HepG2 (cell line): ENCODE measurements at regions not wholly inside any gene's neighbourhood (a gene's known extent, or its start where the extent isn't known, plus 50 kb on each side); places are given as distances from the start of the nearest gene placed in this dataset.

Experiments used
- ATAC-seq: fragments of 200-7000 bp; cut with Tn5 transposase; 3 replicates; pipeline ENCODE4 v1.9.1; 2020; ENCODE audit warnings: mild to moderate bottlenecking, moderate library complexity
- BruUV-seq: library from RNA; stranded (reverse); fragments of 400-500 nt; replicated peaks from 2 replicates; lab custom pipeline; 2021; lab: Mats Ljungman, UMichigan
- CTCF ChIA-PET: fragments of 300-600 bp; formaldehyde crosslinking; extraction: SDS; loops from one replicate; lab custom pipeline; 2021; ENCODE audit warnings: low total read pairs, inconsistent platforms, low intra/inter-chr PET ratio; lab: Yijun Ruan, JAX
- POLR2A ChIA-PET: fragments of 350-600 bp; sonication (Branson Sonifier 250); formaldehyde crosslinking; loops from one replicate; lab custom pipeline; 2020; ENCODE audit warnings: antibody characterized with exemption, inconsistent platforms; lab: Yijun Ruan, JAX
- DNase-seq: peaks from one replicate; pipeline ENCODE4 v3.0.0-alpha.2; 2015; ENCODE audit warnings: low spot score
- FAIRE-seq: peaks from 3 replicates; lab custom pipeline; 2011; peaks lifted over from hg19 to GRCh38; lab: Jason Lieb, UNC
- H2AFZ ChIP-seq: one replicate; pipeline ENCODE4 v1.6.1; 2011; ENCODE audit warnings: low read length, inconsistent platforms
- H3K27ac ChIP-seq: fragments of 300-600 bp; 3 replicates; pipeline ENCODE4 v1.8.0; 2011; ENCODE audit warnings: mixed run types, mild to moderate bottlenecking, mixed read lengths, low read length, inconsistent platforms; ENCODE audit not compliant: insufficient read depth; ENCODE audit errors: extremely low read length
- H3K27me3 ChIP-seq, 2 experiments: fragments of 200-600 bp in 1 of 2; 2 replicates in 1 of 2; 3 replicates in 1 of 2; pipeline versions ENCODE4 v1.6.0 to v1.8.0; 2011; ENCODE audit warnings: low read length in 2 of 2, mild to moderate bottlenecking in 2 of 2, moderate library complexity in 2 of 2, inconsistent platforms in 1 of 2; ENCODE audit not compliant: insufficient read depth in 2 of 2, control insufficient read depth in 1 of 2
- H3K36me3 ChIP-seq, 2 experiments: fragments of 200-600 bp in 1 of 2; replicated peaks in 1 of 2; 2 replicates in 1 of 2; 3 replicates in 1 of 2; pipeline versions ENCODE4 v1.5.1 to v1.8.0; 2011; ENCODE audit warnings: low read length in 2 of 2, inconsistent platforms in 1 of 2; ENCODE audit not compliant: insufficient read depth in 2 of 2, control insufficient read depth in 1 of 2
- H3K4me1 ChIP-seq: 2 replicates; pipeline ENCODE4 v1.5.1; 2012; ENCODE audit warnings: low read length, inconsistent platforms; ENCODE audit not compliant: insufficient read depth
- H3K4me2 ChIP-seq: 2 replicates; pipeline ENCODE4 v1.6.0; 2011; ENCODE audit warnings: low read depth, low read length, inconsistent platforms
- H3K4me3 ChIP-seq, 3 experiments: fragments of 200-600 bp in 1 of 3; sonication (generic), shearing (Covaris generic) in 1 of 3; replicated peaks in 1 of 3; 2 replicates each; pipeline ENCODE4 v1.5.1; 2011 to 2016; ENCODE audit warnings: low read length in 3 of 3, inconsistent platforms in 2 of 3, low read depth in 2 of 3, mild to moderate bottlenecking in 2 of 3, control low read depth in 1 of 3, mixed read lengths in 1 of 3; ENCODE audit not compliant: insufficient read depth in 1 of 3
- H3K79me2 ChIP-seq: one replicate; pipeline ENCODE4 v1.6.1; 2011; ENCODE audit warnings: low read length, inconsistent platforms; ENCODE audit not compliant: insufficient read depth
- H3K9ac ChIP-seq: 2 replicates; pipeline ENCODE4 v1.6.0; 2011; ENCODE audit warnings: mild to moderate bottlenecking, low read depth, low read length, inconsistent platforms; ENCODE audit not compliant: insufficient read depth
- H3K9me3 ChIP-seq: 2 replicates; pipeline ENCODE4 v1.5.1; 2012; ENCODE audit warnings: mild to moderate bottlenecking, low read length
- H4K20me1 ChIP-seq: 2 replicates; pipeline ENCODE4 v1.6.0; 2011; ENCODE audit warnings: inconsistent platforms, mild to moderate bottlenecking, low read length, moderate library complexity; ENCODE audit not compliant: insufficient read depth
- BORCS8-MEF2B ChIP-seq: sonication (generic); formaldehyde crosslinking; IDR thresholded peaks from 2 replicates; pipeline ENCODE4 v1.8.0; 2022; ENCODE audit warnings: mild to moderate bottlenecking, missing genetic modification reagents
- E2F1 ChIP-seq: sonication (generic); formaldehyde crosslinking; IDR thresholded peaks from 2 replicates; pipeline ENCODE4 v1.5.0; 2020; ENCODE audit warnings: missing genetic modification reagents
- FOXA1 ChIP-seq, 2 experiments: fragments of 450-650 bp in 1 of 2; sonication (generic) in 1 of 2; formaldehyde crosslinking in 1 of 2; IDR thresholded peaks; 2 replicates each; pipeline versions ENCODE4 v1.4.0 to v1.6.1; 2016 to 2020; ENCODE audit warnings: missing genetic modification reagents in 1 of 2
- IKZF4 ChIP-seq: sonication (generic); formaldehyde crosslinking; IDR thresholded peaks from 2 replicates; pipeline ENCODE4 v1.5.1; 2020; ENCODE audit warnings: borderline replicate concordance, mild to moderate bottlenecking, low read depth, missing genetic modification reagents; ENCODE audit errors: not compliant biosample characterization
- IRF1 ChIP-seq: sonication (generic); formaldehyde crosslinking; IDR thresholded peaks from 2 replicates; pipeline ENCODE4 v1.4.0; 2020; ENCODE audit warnings: low read depth, mild to moderate bottlenecking, missing genetic modification reagents
- KLF15 ChIP-seq: sonication (generic); formaldehyde crosslinking; IDR thresholded peaks from 2 replicates; pipeline ENCODE4 v1.8.1; 2023; ENCODE audit warnings: borderline replicate concordance, mild to moderate bottlenecking, inconsistent platforms, missing genetic modification reagents, mixed read lengths
- MAX ChIP-seq: IDR thresholded peaks from 2 replicates; pipeline ENCODE4 v1.6.1; 2012; ENCODE audit warnings: inconsistent platforms
- NR2F1 ChIP-seq, 2 experiments: fragments of 450-650 bp in 1 of 2; formaldehyde crosslinking in 1 of 2; IDR thresholded peaks; 2 replicates each; pipeline versions ENCODE4 v1.5.0 to v1.6.1; 2016 to 2020; ENCODE audit warnings: mild to moderate bottlenecking in 1 of 2, missing compliant biosample characterization in 1 of 2, missing genetic modification reagents in 1 of 2, moderate library complexity in 1 of 2
- PHB2 ChIP-seq: fragments of 450-650 bp; IDR thresholded peaks from 2 replicates; pipeline ENCODE4 v1.6.1; 2018; ENCODE audit not compliant: partially characterized antibody
- TRIM24 ChIP-seq: sonication (generic); formaldehyde crosslinking; IDR thresholded peaks from 2 replicates; pipeline ENCODE4 v1.8.0; 2022; ENCODE audit warnings: mild to moderate bottlenecking, missing genetic modification reagents
- ZNF335 ChIP-seq: sonication (generic); formaldehyde crosslinking; IDR thresholded peaks from 2 replicates; pipeline ENCODE4 v1.4.0; 2020; ENCODE audit warnings: missing genetic modification reagents
- ZNF496 ChIP-seq: sonication (generic); formaldehyde crosslinking; IDR thresholded peaks from 2 replicates; pipeline ENCODE4 v1.8.1; 2023; ENCODE audit warnings: mild to moderate bottlenecking, moderate library complexity, missing genetic modification reagents; ENCODE audit not compliant: insufficient replicate concordance
- ZNF530 ChIP-seq: sonication (generic); formaldehyde crosslinking; IDR thresholded peaks from 2 replicates; pipeline ENCODE4 v1.5.0; 2020; ENCODE audit warnings: low read depth, mild to moderate bottlenecking, missing genetic modification reagents
- ZNF543 ChIP-seq: sonication (generic); formaldehyde crosslinking; IDR thresholded peaks from 2 replicates; pipeline ENCODE4 v1.4.0; 2020; ENCODE audit warnings: mild to moderate bottlenecking, missing genetic modification reagents
- ZNF619 ChIP-seq: sonication (generic); formaldehyde crosslinking; IDR thresholded peaks from 2 replicates; pipeline ENCODE4 v1.4.0; 2020; ENCODE audit warnings: mild to moderate bottlenecking, missing genetic modification reagents
- ZNF724P ChIP-seq: sonication (generic); formaldehyde crosslinking; IDR thresholded peaks from 2 replicates; pipeline ENCODE4 v1.8.0; 2022; ENCODE audit warnings: missing genetic modification reagents, borderline replicate concordance
- ZSCAN5A ChIP-seq: sonication (generic); formaldehyde crosslinking; IDR thresholded peaks from 2 replicates; pipeline ENCODE4 v1.8.0; 2022; ENCODE audit warnings: mild to moderate bottlenecking, missing genetic modification reagents, borderline replicate concordance
- WGBS: methylation state at CpG from one replicate; pipeline ENCODE4 v1.1.6; 2017; ENCODE audit warnings: low lambda C conversion rate; 5-methylcytosine and 5-hydroxymethylcytosine counted together
- in situ Hi-C: cut with HindIII; loops from 2 replicates; pipeline ENCODE4 v1.10.0; 2017; ENCODE audit warnings: low pct_unique_long_range_greater_than_20kb; ENCODE audit not compliant: extremely low pct_ligation_motif_present
- intact Hi-C: fragments of 100-400 bp; cut with micrococcal nuclease; formaldehyde crosslinking; loops from one replicate; pipeline ENCODE4 v1.10.0; 2022; ENCODE audit not compliant: unreplicated experiment

- no peaks in the 10 kb centered on the region for H3K79me2 ChIP-seq
- CTCF ChIA-PET: no interaction called here
- no peaks in the 10 kb centered on the region for H3K27me3 ChIP-seq
- in situ Hi-C loops (no loop called here), intact Hi-C loops (no loop called here)
- POLR2A ChIA-PET: no interaction called here
- WGBS: 0% methylated on average over 3 of the region's 3 CpGs
- FAIRE-seq: no peak
- H3K9ac ChIP-seq: no peak overlapping the region
- no peak overlapping the region for H3K27ac ChIP-seq
- H3K4me2 ChIP-seq: no peak overlapping the region
- no peak for TF ChIP-seq TRIM24 (CRISPR knock-in tag)
- TF ChIP-seq ZNF724P (CRISPR knock-in tag): no peak
- TF ChIP-seq FOXA1 (IDR thresholded peaks at IDR 0.05): no peak
- TF ChIP-seq FOXA1 (CRISPR knock-in tag; IDR thresholded peaks at IDR 0.05): no peak
- TF ChIP-seq MAX: no peak
- no peak for TF ChIP-seq KLF15
- no peak for TF ChIP-seq IRF1
- TF ChIP-seq ZNF496: no peak
- no peak for TF ChIP-seq ZNF335 (CRISPR knock-in tag)
- no peak for TF ChIP-seq PHB2
- TF ChIP-seq E2F1 (CRISPR knock-in tag): no peak
- no peak for TF ChIP-seq BORCS8-MEF2B
- TF ChIP-seq ZNF530 (CRISPR knock-in tag): no peak
- no peak for TF ChIP-seq ZNF619 (CRISPR knock-in tag)
- no peak for TF ChIP-seq NR2F1 (CRISPR knock-in tag; IDR thresholded peaks at IDR 0.05)
- no peak for TF ChIP-seq ZNF543 (CRISPR knock-in tag)
- TF ChIP-seq IKZF4: no peak
- TF ChIP-seq ZSCAN5A: no peak
- no peak overlapping the region for H3K4me3 ChIP-seq
- H2AFZ ChIP-seq: no peak overlapping the region
- ATAC-seq: no peak
- H3K4me1 ChIP-seq: no peaks in the 10 kb centered on the region
- H4K20me1 ChIP-seq: no peaks in the 10 kb centered on the region
- no peak for DNase-seq
- no peaks in the 10 kb centered on the region for H3K36me3 ChIP-seq
- H3K9me3 ChIP-seq: no peaks in the 10 kb centered on the region
- BruUV-seq: no TSS peak
These were observed 80.8 kb upstream of the COL5A2 start for GRCh38 chr2:189260361-189260814.
